Panc1 (cell line): ENCODE measurements at regions not wholly inside any gene's neighbourhood (a gene's known extent, or its start where the extent isn't known, plus 50 kb on each side); places are given as distances from the start of the nearest gene placed in this dataset.

Experiments used
- ATAC-seq: fragments of 200-7000 bp; cut with Tn5 transposase; 2 replicates; pipeline ENCODE4 v1.9.1; 2020; ENCODE audit warnings: mild to moderate bottlenecking, moderate library complexity
- BruUV-seq: library from RNA; stranded (reverse); fragments of 400-500 nt; replicated peaks from 2 replicates; lab custom pipeline; 2021; lab: Mats Ljungman, UMichigan
- CTCF ChIA-PET: fragments of 300-600 bp; sonication (Branson Sonifier 250); formaldehyde crosslinking; loops from one replicate; lab custom pipeline; 2022; ENCODE audit warnings: antibody characterized with exemption; lab: Charles Lee
- POLR2A ChIA-PET: fragments of 300-600 bp; sonication (Branson Sonifier 250); formaldehyde crosslinking; loops from one replicate; lab custom pipeline; 2022; ENCODE audit warnings: antibody characterized with exemption; lab: Charles Lee
- DNase-seq: peaks from one replicate; pipeline ENCODE4 v3.0.0-alpha.2; 2010; ENCODE audit warnings: low read depth, low spot score
- H3K27ac ChIP-seq: 2 replicates; pipeline ENCODE4 v1.5.1; 2011; ENCODE audit warnings: mild to moderate bottlenecking, low read length, inconsistent platforms
- H3K27me3 ChIP-seq: fragments of 200-500 bp; sonication (Bioruptor generic); 2 replicates; pipeline ENCODE4 v1.6.0; 2014; ENCODE audit warnings: low read length, inconsistent platforms; ENCODE audit not compliant: control insufficient read depth, insufficient read depth
- H3K36me3 ChIP-seq: fragments of 200-500 bp; sonication (Bioruptor generic); 2 replicates; pipeline ENCODE4 v1.5.1; 2014; ENCODE audit warnings: inconsistent platforms, mild to moderate bottlenecking, low read length, moderate library complexity; ENCODE audit not compliant: control insufficient read depth, insufficient read depth
- H3K4me1 ChIP-seq: 2 replicates; pipeline ENCODE4 v1.5.1; 2011; ENCODE audit warnings: inconsistent platforms, mild to moderate bottlenecking, low read length, moderate library complexity; ENCODE audit not compliant: control insufficient read depth, insufficient read depth
- H3K4me3 ChIP-seq, 2 experiments: 2 replicates each; pipeline ENCODE4 v1.5.1; 2011 to 2012; ENCODE audit warnings: low read depth in 2 of 2, low read length in 2 of 2, mild to moderate bottlenecking in 2 of 2, inconsistent platforms in 1 of 2, moderate library complexity in 1 of 2
- H3K9me3 ChIP-seq: fragments of 200-500 bp; sonication (Bioruptor generic); 2 replicates; pipeline ENCODE4 v1.5.1; 2014; ENCODE audit warnings: low read depth, mild to moderate bottlenecking, inconsistent platforms, low read length, moderate library complexity; ENCODE audit not compliant: control insufficient read depth, insufficient read depth
- POLR2AphosphoS5 ChIP-seq: IDR thresholded peaks from 2 replicates; pipeline ENCODE4 v1.6.1; 2012; ENCODE audit warnings: mild to moderate bottlenecking, low read depth, low read length, moderate library complexity
- SIN3A ChIP-seq: IDR thresholded peaks from 2 replicates; pipeline ENCODE4 v1.6.1; 2012; ENCODE audit warnings: low read depth, mild to moderate bottlenecking, low read length, moderate library complexity, borderline replicate concordance; ENCODE audit not compliant: insufficient read depth
- TCF7L2 ChIP-seq: IDR thresholded peaks from 2 replicates; pipeline ENCODE4 v1.6.1; 2011; ENCODE audit warnings: mild to moderate bottlenecking, low read depth, low read length, inconsistent platforms
- in situ Hi-C: cut with HindIII; loops from 2 replicates; pipeline ENCODE4 v1.10.0; 2016; ENCODE audit warnings: low sequenced_read_pairs, low pct_unique_long_range_greater_than_20kb
- intact Hi-C: fragments of 100-400 bp; cut with micrococcal nuclease; formaldehyde crosslinking; loops from one replicate; pipeline ENCODE4 v1.10.0; 2022; ENCODE audit not compliant: unreplicated experiment
- TF ChIP-seq, protein P1 (sequence below), 2 experiments: IDR thresholded peaks; 2 replicates each; pipeline ENCODE4 v1.6.1; 2011 to 2012; ENCODE audit warnings: low read depth in 2 of 2, control low read depth in 1 of 2, low read length in 1 of 2, mild to moderate bottlenecking in 1 of 2, moderate library complexity in 1 of 2; ENCODE audit not compliant: insufficient read depth in 1 of 2
- TF ChIP-seq, protein P2 (sequence below): fragments of 450-650 bp; IDR thresholded peaks from 2 replicates; pipeline ENCODE4 v1.5.1; 2017; ENCODE audit warnings: mild to moderate bottlenecking

DNA sequence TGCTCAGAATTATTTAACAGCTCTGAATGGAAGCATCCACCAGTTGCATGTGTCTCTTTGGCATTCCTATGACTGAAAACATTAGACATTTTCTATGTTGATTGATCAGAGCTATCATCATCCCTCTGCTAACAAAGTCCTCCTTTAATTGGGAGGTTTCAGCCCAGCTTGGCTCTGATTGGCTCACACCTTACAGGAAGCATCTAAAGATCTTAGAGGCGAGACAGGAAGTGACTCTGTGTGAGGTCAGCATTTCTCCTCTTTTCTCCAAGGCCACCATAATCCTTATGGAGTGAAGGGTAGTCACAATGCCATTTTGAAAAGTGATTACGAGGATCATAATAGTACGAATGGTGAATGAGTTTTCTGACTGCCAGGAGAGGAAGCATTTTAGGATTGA, 260.8 kb downstream of the MIAT start:
- POLR2A ChIA-PET, result no interaction called here
- no peaks in the 10 kb centered on the region; the same call in 1 of the 2 replicates for H3K27me3 ChIP-seq
- H3K9me3 ChIP-seq, result no peaks in the 10 kb centered on the region
- no peak overlapping the region for H3K27ac ChIP-seq
- TF ChIP-seq TCF7L2 (no peak), POLR2AphosphoS5 (no peak), SIN3A (no peak)
- TF ChIP-seq, protein P1, sequence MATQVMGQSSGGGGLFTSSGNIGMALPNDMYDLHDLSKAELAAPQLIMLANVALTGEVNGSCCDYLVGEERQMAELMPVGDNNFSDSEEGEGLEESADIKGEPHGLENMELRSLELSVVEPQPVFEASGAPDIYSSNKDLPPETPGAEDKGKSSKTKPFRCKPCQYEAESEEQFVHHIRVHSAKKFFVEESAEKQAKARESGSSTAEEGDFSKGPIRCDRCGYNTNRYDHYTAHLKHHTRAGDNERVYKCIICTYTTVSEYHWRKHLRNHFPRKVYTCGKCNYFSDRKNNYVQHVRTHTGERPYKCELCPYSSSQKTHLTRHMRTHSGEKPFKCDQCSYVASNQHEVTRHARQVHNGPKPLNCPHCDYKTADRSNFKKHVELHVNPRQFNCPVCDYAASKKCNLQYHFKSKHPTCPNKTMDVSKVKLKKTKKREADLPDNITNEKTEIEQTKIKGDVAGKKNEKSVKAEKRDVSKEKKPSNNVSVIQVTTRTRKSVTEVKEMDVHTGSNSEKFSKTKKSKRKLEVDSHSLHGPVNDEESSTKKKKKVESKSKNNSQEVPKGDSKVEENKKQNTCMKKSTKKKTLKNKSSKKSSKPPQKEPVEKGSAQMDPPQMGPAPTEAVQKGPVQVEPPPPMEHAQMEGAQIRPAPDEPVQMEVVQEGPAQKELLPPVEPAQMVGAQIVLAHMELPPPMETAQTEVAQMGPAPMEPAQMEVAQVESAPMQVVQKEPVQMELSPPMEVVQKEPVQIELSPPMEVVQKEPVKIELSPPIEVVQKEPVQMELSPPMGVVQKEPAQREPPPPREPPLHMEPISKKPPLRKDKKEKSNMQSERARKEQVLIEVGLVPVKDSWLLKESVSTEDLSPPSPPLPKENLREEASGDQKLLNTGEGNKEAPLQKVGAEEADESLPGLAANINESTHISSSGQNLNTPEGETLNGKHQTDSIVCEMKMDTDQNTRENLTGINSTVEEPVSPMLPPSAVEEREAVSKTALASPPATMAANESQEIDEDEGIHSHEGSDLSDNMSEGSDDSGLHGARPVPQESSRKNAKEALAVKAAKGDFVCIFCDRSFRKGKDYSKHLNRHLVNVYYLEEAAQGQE (IDR thresholded peaks at IDR 0.05; ENCODE audit: insufficient read depth in 1 of 2, low read depth in 2 of 2, low read length in 1 of 2), result no peak
- TF ChIP-seq, protein P2, sequence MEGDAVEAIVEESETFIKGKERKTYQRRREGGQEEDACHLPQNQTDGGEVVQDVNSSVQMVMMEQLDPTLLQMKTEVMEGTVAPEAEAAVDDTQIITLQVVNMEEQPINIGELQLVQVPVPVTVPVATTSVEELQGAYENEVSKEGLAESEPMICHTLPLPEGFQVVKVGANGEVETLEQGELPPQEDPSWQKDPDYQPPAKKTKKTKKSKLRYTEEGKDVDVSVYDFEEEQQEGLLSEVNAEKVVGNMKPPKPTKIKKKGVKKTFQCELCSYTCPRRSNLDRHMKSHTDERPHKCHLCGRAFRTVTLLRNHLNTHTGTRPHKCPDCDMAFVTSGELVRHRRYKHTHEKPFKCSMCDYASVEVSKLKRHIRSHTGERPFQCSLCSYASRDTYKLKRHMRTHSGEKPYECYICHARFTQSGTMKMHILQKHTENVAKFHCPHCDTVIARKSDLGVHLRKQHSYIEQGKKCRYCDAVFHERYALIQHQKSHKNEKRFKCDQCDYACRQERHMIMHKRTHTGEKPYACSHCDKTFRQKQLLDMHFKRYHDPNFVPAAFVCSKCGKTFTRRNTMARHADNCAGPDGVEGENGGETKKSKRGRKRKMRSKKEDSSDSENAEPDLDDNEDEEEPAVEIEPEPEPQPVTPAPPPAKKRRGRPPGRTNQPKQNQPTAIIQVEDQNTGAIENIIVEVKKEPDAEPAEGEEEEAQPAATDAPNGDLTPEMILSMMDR, result no peak
- intact Hi-C loops, result no loop called here
- in situ Hi-C loops, result no loop called here
- no peak overlapping the region for H3K4me3 ChIP-seq
- no peaks in the 10 kb centered on the region for H3K36me3 ChIP-seq
- ATAC-seq, result no peak
- BruUV-seq, result no TSS peak
- no peak for DNase-seq
- CTCF ChIA-PET, result no interaction called here
- no peaks in the 10 kb centered on the region for H3K4me1 ChIP-seq

DNA sequence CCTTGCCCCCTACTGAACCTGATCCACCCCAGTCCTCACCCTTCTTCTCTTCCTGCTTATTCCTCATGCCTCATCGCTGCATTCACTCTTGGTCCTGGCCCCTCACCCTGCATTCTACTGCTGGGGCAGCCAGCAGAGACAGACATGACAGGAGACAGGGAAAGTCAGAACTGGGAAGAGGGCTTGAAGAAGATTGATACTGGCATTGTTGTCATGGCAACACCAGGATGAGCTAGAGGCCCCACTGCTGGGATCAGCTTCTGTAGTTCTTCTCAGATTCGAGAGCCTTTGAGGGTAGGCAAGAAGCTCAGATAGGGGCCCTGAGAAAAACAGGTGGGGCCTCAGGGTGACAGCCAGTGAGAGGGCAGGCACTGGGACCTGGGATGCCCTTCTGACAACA, 264.3 kb downstream of the MIAT start:
- no peaks in the 10 kb centered on the region; the same call in 1 of the 2 replicates for H3K27me3 ChIP-seq
- no peaks in the 10 kb centered on the region for H3K9me3 ChIP-seq
- no peak overlapping the region for H3K27ac ChIP-seq
- no TSS peak for BruUV-seq
- ATAC-seq (no peak), DNase-seq (no peak)
- ChIA-PET CTCF (no interaction called here), POLR2A (no interaction called here)
- no peak overlapping the region for H3K4me3 ChIP-seq
- H3K36me3 ChIP-seq, result no peaks in the 10 kb centered on the region
- TF ChIP-seq, protein P2, result no peak
- TF ChIP-seq TCF7L2, result no peak
- no peak for TF ChIP-seq SIN3A
- no peak for TF ChIP-seq POLR2AphosphoS5
- TF ChIP-seq, protein P1 (IDR thresholded peaks at IDR 0.05; ENCODE audit: insufficient read depth in 1 of 2, low read depth in 2 of 2, low read length in 1 of 2), result no peak
- in situ Hi-C loops (no loop called here), intact Hi-C loops (no loop called here)
- H3K4me1 ChIP-seq, result no peaks in the 10 kb centered on the region
